Activated T-helper 17 cell treated with anti-CD3 and anti-CD28 coated beads, Interleukin-2, amount 50 U/mL, for 72 hours (primary cell): ENCODE measurements at regions not wholly inside any gene's neighbourhood (a gene's known extent, or its start where the extent isn't known, plus 50 kb on each side); places are given as distances from the start of the nearest gene placed in this dataset.

Experiments
- ATAC-seq: fragments of 150-1000 bp; cut with Tn5 transposase; replicated peaks from 2 replicates; pipeline ENCODE4 v1.10.0; 2021; ENCODE audit warnings: mild to moderate bottlenecking, moderate library complexity
- H3K27ac Mint-ChIP-seq: one replicate; pipeline ENCODE4 v1.8.0; 2022; ENCODE audit warnings: mixed read lengths
- H3K27me3 Mint-ChIP-seq: one replicate; pipeline ENCODE4 v1.8.0; 2022; ENCODE audit warnings: mixed read lengths
- H3K36me3 Mint-ChIP-seq: one replicate; pipeline ENCODE4 v1.8.0; 2022; ENCODE audit warnings: low read depth, mild to moderate bottlenecking, mixed read lengths
- H3K4me1 Mint-ChIP-seq: one replicate; pipeline ENCODE4 v1.8.0; 2022; ENCODE audit warnings: mixed read lengths
- H3K4me3 Mint-ChIP-seq: one replicate; pipeline ENCODE4 v1.8.0; 2022; ENCODE audit warnings: mild to moderate bottlenecking, mixed read lengths
- H3K9me3 Mint-ChIP-seq: one replicate; pipeline ENCODE4 v1.8.0; 2022; ENCODE audit warnings: mixed read lengths

DNA sequence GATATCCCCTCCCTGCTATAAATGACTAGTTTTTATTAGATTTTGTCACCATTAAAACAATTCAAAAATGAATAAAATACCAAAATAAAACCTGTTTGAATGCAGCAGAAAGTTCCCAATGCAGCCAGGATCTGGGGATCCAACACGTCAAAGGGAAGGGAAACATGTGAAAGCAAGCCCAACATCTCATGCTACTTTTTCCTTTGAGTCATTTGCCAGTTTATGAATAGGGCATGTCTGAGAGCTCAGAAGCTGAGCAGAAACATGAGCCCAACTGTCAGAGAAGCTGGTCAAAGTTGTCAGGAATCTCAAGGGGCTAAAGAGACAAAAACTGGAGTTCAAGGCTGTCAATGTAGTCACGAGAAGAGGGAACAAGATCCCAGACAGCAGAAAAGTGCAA, 526.4 kb downstream of the KLF5 start:
- Mint-ChIP-seq H3K27me3 (peaks cover 3% of the 10 kb centered on the region), H3K4me1 (no peaks in the 10 kb centered on the region), H3K36me3 (no peaks in the 10 kb centered on the region), H3K27ac (no peak overlapping the region), H3K9me3 (peaks cover 14% of the 10 kb centered on the region), H3K4me3 (no peak overlapping the region)
- ATAC-seq: no peak

DNA sequence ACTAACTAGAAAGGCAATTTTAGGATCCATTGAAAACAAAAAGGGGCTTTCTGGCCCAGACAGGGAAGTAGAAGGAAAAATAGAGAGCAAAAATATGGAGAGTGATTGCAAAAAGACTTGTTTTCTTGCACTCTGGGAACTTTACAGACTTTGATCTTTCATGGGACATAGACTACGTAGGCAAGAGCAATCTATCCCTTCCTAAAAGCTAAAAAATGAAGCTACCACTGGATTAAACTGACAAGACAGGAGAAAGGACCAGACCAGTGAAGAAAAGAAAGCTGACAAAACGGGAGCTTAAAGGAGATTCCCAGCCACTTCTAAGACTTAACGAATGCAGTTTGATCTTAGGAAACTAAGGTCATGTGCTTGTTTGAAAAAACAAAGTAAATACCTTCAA, 524.5 kb downstream of the KLF5 start:
- no peak overlapping the region for H3K27ac Mint-ChIP-seq
- no peaks in the 10 kb centered on the region for H3K36me3 Mint-ChIP-seq
- peaks cover 3% of the 10 kb centered on the region for H3K27me3 Mint-ChIP-seq
- H3K9me3 Mint-ChIP-seq: peaks cover 14% of the 10 kb centered on the region
- ATAC-seq: no peak
- H3K4me1 Mint-ChIP-seq: no peaks in the 10 kb centered on the region
- H3K4me3 Mint-ChIP-seq: no peak overlapping the region

DNA sequence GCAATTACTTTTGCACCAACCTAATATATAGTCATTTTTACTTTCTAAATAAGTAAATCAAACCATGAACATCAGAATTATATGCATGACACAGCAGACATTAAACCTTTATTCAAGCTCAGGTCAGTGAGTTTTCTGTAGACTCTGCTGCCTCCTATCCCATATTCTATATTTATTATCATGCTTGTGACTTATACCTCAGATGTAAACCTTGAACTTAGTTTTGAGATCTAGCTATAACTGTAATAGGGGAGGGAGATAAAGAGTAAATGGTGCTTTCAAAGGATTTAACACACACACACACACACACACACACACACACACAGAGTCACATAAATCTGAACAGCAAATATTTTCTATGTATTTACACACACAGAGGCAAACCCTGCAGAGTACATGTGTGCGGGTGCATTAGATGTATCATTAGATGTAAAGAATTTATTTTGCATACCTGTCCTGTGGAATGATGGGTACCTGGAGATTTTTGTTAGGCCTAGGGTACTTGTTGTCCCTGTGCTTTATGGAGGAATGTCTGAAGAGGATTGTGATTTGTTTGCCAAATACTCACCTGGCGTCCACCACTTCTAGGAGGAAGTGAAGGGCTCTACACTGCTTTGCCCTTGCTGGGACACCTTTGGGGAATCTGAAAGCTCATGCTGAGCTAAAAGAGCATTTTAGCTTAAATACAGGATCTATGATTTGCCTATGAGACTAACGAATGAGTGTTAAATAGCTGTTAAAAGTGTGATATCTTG, 521.9 kb downstream of the KLF5 start:
- Mint-ChIP-seq H3K4me1 (no peaks in the 10 kb centered on the region), H3K27ac (no peak overlapping the region), H3K4me3 (no peak overlapping the region), H3K36me3 (no peaks in the 10 kb centered on the region), H3K9me3 (peaks cover 4% of the 10 kb centered on the region), H3K27me3 (peaks cover 3% of the 10 kb centered on the region)
- ATAC-seq: no peak

DNA sequence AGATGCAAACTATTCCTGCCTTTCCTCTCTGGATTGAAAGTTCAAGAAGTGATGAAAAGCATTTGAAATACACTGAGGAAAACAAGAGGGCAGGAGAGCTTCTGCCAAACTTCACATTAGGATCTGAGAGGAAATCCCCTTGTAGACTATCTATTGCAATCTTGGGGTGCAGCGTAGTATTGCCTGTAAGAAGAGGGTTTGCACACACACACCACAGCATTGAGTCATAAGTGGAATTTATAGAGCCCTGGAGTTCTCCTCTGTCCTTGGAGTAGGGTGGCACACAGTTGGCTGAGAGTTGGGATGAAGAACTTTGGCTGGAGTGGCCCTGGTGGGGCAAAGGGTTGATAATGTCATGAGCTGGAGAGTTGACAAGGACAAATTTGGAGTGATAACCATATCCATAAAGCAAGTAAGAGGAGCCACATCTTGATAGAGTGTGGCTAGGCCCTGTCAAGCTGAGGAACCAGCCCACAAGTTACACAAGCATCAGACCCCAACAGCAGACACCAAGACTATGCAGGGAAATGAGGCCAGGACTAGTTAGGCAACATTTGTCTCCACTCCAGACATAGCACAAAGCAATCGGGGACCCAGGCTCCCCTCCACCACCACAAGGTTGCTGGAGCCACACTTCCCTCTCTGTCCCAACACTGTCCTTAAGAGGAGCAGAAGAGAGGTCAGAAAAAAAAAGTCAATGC, 520.9 kb downstream of the KLF5 start:
- Mint-ChIP-seq H3K36me3 (no peaks in the 10 kb centered on the region), H3K4me1 (no peaks in the 10 kb centered on the region), H3K27ac (no peak overlapping the region), H3K4me3 (no peak overlapping the region), H3K9me3 (peaks cover under 1% of the 10 kb centered on the region), H3K27me3 (peaks cover under 1% of the 10 kb centered on the region)
- ATAC-seq: no peak

DNA sequence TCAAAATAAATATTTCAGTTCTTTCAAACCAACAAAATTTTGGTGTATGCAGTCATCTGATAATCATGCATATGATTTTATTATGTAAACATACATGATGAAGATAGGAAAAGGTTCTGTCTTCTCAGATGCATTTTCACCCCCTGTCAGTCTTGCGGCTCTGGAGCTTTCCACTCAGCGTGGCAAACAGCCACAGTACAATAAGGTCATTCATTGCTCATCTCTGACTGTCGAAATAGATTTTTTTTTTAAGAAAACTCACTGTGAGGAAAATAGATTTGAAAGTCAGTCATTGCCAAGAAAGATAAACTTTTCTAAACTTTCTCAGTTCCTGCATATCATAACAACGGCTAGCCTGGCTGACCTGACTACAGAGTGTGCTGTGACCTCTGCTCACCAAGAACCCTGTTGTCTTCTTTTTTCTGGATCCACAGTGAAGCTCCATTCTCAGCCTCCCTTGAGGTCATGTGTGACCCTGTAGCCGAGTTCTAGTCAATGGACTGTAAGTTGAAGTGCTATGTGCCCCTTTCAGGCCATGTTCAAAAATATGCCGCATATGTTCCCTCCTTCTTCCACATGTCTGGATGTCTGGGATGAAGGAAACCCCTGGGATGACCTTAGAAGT, 519.6 kb downstream of the KLF5 start:
- H3K36me3 Mint-ChIP-seq: no peaks in the 10 kb centered on the region

DNA sequence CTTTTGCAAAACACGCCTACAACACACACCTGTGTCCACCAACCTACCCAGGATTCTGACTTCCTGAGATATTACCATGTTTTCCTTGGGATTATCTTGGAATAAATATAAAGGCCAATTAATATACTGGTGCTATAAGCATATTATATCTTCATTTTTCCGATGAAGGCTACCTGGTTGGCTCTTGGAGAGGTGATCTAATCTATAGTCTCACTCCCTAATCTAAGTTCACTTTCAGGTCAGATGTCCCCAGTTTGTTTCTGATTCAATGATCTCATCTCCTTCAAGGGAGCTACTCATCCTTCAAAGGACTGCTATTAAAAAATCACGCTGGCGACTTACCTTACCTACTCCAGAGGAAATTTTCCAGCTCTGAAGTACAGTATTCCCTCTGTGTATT, 517.5 kb downstream of the KLF5 start:
- H3K4me1 Mint-ChIP-seq: no peaks in the 10 kb centered on the region
- ATAC-seq: no peak
- H3K4me3 Mint-ChIP-seq: no peak overlapping the region
- H3K27me3 Mint-ChIP-seq: no peaks in the 10 kb centered on the region
- H3K36me3 Mint-ChIP-seq: no peaks in the 10 kb centered on the region
- no peaks in the 10 kb centered on the region for H3K9me3 Mint-ChIP-seq
- no peak overlapping the region for H3K27ac Mint-ChIP-seq

More for the DNA sequence above, 519.6 kb downstream of the KLF5 start:
- Mint-ChIP-seq H3K4me1 (no peaks in the 10 kb centered on the region), H3K27me3 (no peaks in the 10 kb centered on the region), H3K9me3 (no peaks in the 10 kb centered on the region), H3K27ac (no peak overlapping the region), H3K4me3 (no peak overlapping the region)
- no peak for ATAC-seq

DNA sequence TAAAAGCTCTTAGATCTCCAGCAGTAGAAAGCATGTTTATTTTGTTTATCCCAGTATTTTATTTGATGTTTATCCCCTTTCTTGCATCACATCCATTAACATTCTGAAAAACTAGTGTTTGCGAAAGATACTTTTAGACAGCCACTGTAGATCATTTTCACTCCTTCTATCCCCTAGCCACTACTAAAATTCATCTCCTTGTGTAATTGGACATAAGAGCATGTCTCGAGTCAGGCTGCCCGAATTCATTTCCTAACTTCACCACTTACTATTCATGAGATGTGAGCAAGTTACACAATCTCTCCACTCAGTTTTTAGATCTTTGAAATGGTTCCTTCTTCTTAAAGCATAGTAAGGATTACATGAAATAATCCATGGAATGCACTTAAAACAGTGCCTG, 514.0 kb downstream of the KLF5 start:
- H3K4me1 Mint-ChIP-seq: no peaks in the 10 kb centered on the region
- peaks cover 3% of the 10 kb centered on the region for H3K27me3 Mint-ChIP-seq
- H3K36me3 Mint-ChIP-seq: no peaks in the 10 kb centered on the region
- no peak overlapping the region for H3K27ac Mint-ChIP-seq
- no peaks in the 10 kb centered on the region for H3K9me3 Mint-ChIP-seq
- no peak for ATAC-seq
- no peak overlapping the region for H3K4me3 Mint-ChIP-seq

DNA sequence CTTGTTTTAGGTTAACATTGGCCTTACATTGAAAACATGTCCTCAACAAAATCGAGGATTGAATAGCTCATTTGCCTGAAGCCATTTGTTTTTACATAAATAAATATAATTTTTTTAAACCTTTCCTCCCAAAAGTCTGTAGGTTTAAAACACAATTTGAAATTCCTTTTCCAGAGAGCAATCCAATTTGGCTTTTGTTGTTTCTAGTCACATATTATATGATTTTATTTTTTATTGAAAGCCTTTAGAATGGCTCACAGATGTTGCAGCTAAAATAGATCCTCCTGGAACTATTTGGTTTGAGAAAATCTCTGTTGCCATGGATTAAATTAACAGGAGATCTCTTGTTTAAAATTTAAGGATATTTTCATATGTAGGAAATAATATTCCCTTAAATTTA, 512.6 kb downstream of the KLF5 start:
- no peak for ATAC-seq
- Mint-ChIP-seq H3K36me3 (no peaks in the 10 kb centered on the region), H3K9me3 (no peaks in the 10 kb centered on the region), H3K27ac (no peak overlapping the region), H3K4me3 (no peak overlapping the region), H3K27me3 (peaks cover 3% of the 10 kb centered on the region), H3K4me1 (no peaks in the 10 kb centered on the region)

DNA sequence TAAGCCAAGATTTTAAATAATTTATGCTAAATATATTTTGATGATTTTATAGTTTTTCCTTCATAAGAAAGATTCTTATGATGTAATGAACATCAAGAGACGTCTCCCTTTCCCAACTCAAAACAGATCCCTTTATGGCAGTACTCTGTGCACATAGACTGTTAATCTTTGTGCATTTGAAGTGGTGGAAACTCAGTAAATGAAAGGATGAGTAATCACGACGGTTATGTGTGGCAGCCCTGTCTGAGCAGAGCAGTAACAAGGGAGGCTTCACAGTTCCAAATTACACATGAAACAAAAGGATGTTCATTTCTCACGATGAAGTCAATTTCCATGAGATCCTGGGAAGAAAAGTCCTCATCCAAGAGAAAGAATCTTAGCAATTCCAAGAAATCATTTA, 498.1 kb downstream of the KLF5 start:
- peaks cover under 1% of the 10 kb centered on the region for H3K27me3 Mint-ChIP-seq
- H3K9me3 Mint-ChIP-seq: no peaks in the 10 kb centered on the region
- no peak overlapping the region for H3K27ac Mint-ChIP-seq
- H3K4me1 Mint-ChIP-seq: no peaks in the 10 kb centered on the region
- H3K4me3 Mint-ChIP-seq: no peak overlapping the region
- peak; percentile 67 for ATAC-seq
- H3K36me3 Mint-ChIP-seq: no peaks in the 10 kb centered on the region

DNA sequence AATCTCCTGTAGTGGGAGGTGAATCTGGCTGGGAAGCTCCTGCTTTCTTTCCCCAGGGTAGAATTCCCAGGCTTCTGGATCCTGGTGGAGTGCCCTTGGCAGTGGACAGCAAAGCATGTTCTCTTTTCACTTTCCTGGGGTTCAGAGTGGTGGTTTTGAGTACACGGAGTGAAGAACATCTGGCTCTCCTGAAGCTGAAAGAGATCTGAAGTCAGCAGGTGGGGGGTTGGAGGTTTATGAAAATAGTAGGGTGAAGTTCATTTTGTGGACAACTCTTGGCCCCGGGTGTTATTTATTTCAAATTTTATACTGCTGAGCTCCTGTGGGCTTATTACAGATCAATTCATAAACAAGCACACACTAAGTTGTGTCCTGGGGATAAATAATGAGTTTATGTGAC, 497.3 kb downstream of the KLF5 start:
- no peak for ATAC-seq
- Mint-ChIP-seq H3K9me3 (no peaks in the 10 kb centered on the region), H3K27ac (no peak overlapping the region), H3K4me3 (no peak overlapping the region), H3K27me3 (peaks cover 3% of the 10 kb centered on the region), H3K4me1 (no peaks in the 10 kb centered on the region), H3K36me3 (no peaks in the 10 kb centered on the region)

DNA sequence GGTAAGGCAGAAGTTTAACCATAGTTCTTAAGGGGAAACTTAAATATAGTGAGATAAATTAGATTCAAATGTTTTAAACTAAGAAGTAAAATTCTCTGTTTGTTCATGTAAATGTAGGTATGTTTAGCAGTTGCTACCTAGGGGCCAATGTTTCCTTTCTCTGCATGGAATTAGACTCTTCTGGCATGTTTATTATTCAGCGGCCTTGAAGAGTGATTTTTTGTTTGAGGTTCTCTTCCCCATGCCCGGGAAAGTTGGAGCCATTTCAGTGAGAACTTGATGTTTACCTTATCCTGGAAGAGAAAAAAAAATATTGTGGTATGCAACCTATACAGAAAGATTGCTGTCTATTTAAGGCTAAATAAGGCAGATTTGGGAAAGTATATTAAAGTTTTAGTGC, 492.9 kb downstream of the KLF5 start:
- no peak for ATAC-seq
- H3K36me3 Mint-ChIP-seq: no peaks in the 10 kb centered on the region
- no peak overlapping the region for H3K4me3 Mint-ChIP-seq
- peaks cover 3% of the 10 kb centered on the region for H3K27me3 Mint-ChIP-seq
- H3K4me1 Mint-ChIP-seq: no peaks in the 10 kb centered on the region
- H3K27ac Mint-ChIP-seq: no peak overlapping the region
- H3K9me3 Mint-ChIP-seq: no peaks in the 10 kb centered on the region

DNA sequence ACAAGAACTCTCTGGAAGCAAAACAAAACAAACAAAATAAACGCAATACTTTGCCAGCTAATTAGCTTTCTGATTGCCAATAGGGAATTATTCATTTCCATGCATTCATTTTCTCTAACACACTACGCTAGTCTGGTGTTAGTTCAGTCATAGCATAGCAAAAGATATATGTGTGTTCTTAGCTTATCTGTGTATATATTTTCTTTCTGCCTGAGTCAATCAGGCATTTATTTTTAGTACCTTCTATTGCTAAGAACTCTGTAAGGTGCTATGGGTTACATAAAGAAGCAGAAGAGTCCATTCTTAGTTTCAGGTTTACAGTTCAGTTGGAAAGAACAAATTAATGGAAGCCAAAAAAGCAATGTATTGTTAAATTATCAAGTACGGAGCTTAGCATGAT, 490.9 kb downstream of the KLF5 start:
- no peaks in the 10 kb centered on the region for H3K36me3 Mint-ChIP-seq
- no peak overlapping the region for H3K4me3 Mint-ChIP-seq
- no peak overlapping the region for H3K27ac Mint-ChIP-seq
- no peaks in the 10 kb centered on the region for H3K4me1 Mint-ChIP-seq
- no peaks in the 10 kb centered on the region for H3K9me3 Mint-ChIP-seq
- ATAC-seq: no peak
- peaks cover 3% of the 10 kb centered on the region for H3K27me3 Mint-ChIP-seq

DNA sequence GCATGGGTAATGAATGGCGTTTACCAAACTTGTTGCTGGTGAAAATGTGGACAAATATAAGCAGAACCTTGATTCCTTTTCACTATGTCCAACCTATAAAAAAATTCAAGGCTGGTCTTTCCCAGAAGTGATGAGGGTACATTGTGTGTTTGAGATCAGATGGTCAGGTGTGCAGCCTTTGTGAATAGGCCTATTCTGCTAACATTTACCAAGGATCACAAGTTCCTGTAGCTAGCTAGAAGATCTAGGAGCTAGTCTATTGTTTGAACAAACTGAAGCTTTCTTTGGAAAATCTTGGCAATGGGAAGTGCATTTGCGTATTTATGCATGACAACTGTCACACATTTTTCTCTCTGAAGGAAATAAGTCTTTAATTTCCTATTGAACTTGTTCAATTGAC, 489.6 kb downstream of the KLF5 start:
- Mint-ChIP-seq H3K36me3 (no peaks in the 10 kb centered on the region), H3K4me3 (no peak overlapping the region), H3K9me3 (no peaks in the 10 kb centered on the region), H3K27ac (no peak overlapping the region), H3K27me3 (peaks cover 3% of the 10 kb centered on the region), H3K4me1 (no peaks in the 10 kb centered on the region)
- no peak for ATAC-seq

DNA sequence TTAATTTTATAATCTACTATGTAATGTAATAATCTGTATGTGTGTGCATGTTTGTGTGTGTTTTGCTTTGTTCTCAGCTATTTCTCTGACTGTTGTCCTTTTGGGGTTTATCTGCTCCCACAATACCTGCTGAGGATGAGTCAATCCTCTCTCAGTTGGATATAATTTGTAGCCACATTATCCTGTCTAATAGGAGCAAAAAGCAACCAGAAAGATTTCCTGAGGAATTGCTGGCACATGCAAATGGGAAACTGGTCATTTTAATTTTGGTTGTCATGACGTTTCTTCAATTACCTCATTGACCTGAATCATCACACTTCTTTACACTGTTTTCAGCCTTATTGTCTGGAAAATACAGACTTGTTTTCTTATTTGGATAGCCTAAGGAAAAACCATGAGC, 488.4 kb downstream of the KLF5 start:
- H3K9me3 Mint-ChIP-seq: no peaks in the 10 kb centered on the region
- ATAC-seq: no peak
- no peak overlapping the region for H3K27ac Mint-ChIP-seq
- peaks cover 3% of the 10 kb centered on the region for H3K27me3 Mint-ChIP-seq
- no peaks in the 10 kb centered on the region for H3K36me3 Mint-ChIP-seq
- H3K4me3 Mint-ChIP-seq: no peak overlapping the region
- H3K4me1 Mint-ChIP-seq: no peaks in the 10 kb centered on the region

DNA sequence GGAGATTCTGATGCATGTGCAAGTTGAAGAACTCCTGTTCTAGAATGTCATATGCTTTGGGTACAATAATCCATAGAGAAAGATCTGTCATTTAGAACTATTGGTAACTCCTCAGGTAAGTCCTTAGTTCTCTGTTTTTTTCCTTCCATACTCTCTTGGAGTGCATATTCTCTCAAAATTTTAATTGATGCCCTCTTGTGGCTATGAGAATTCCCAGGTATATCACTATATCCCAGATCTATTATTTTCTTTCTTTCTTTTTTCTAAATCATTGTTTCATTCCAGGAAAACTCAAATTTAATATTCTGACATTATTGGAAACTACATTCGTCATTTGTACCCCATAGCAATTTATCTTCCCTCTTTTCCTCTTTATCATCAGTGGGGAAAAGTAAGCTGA, 485.4 kb downstream of the KLF5 start:
- no peaks in the 10 kb centered on the region for H3K36me3 Mint-ChIP-seq
- no peaks in the 10 kb centered on the region for H3K4me1 Mint-ChIP-seq
- no peaks in the 10 kb centered on the region for H3K27me3 Mint-ChIP-seq
- ATAC-seq: no peak
- H3K9me3 Mint-ChIP-seq: no peaks in the 10 kb centered on the region
- H3K4me3 Mint-ChIP-seq: no peak overlapping the region
- H3K27ac Mint-ChIP-seq: no peak overlapping the region
